22Rv1 (cell line): ENCODE measurements at regions not wholly inside any gene's neighbourhood (a gene's known extent, or its start where the extent isn't known, plus 50 kb on each side); places are given as distances from the start of the nearest gene placed in this dataset.

ENCODE experiments used
- ZFX ChIP-seq: fragments of 450-650 bp; IDR thresholded peaks from 2 replicates; pipeline ENCODE4 v1.6.1; 2017; ENCODE audit warnings: antibody characterized with exemption, borderline replicate concordance
- TF ChIP-seq, protein P1 (sequence below): fragments of 450-650 bp; IDR thresholded peaks from 2 replicates; pipeline ENCODE4 v1.5.1; 2017; ENCODE audit warnings: mild to moderate bottlenecking

DNA sequence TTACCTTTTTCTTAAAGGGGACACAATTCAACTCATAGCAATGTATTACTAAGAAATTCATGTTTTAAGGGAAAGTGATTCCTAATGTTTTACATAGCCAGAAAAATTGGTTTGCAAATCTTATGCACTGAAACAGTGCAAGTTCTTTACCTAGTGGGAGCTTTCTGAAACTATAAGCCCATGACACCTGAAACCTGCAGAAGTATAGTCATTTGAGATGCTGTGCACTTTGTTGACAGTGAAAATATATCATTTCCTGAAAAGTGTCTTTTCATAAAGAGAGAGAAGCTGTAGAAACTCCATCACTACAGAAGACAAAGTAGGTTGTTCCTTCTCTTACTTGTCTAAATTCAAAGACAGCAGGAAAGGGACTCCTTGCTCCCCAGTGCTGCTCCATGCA is 517.1 kb downstream of the LMO7 start:
- TF ChIP-seq, protein P1, sequence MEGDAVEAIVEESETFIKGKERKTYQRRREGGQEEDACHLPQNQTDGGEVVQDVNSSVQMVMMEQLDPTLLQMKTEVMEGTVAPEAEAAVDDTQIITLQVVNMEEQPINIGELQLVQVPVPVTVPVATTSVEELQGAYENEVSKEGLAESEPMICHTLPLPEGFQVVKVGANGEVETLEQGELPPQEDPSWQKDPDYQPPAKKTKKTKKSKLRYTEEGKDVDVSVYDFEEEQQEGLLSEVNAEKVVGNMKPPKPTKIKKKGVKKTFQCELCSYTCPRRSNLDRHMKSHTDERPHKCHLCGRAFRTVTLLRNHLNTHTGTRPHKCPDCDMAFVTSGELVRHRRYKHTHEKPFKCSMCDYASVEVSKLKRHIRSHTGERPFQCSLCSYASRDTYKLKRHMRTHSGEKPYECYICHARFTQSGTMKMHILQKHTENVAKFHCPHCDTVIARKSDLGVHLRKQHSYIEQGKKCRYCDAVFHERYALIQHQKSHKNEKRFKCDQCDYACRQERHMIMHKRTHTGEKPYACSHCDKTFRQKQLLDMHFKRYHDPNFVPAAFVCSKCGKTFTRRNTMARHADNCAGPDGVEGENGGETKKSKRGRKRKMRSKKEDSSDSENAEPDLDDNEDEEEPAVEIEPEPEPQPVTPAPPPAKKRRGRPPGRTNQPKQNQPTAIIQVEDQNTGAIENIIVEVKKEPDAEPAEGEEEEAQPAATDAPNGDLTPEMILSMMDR, result no peak
- no peak for TF ChIP-seq ZFX
